SU-DHL-6 (cell line): ENCODE measurements at regions not wholly inside any gene's neighbourhood (a gene's known extent, or its start where the extent isn't known, plus 50 kb on each side); places are given as distances from the start of the nearest gene placed in this dataset.

Experiments
- H2AFZ ChIP-seq: fragments of 200-600 bp; sonication (generic); 2 replicates; pipeline ENCODE4 v1.6.1; 2014; ENCODE audit warnings: low read depth, mild to moderate bottlenecking, moderate library complexity, mixed read lengths, antibody characterized with exemption, low read length; ENCODE audit not compliant: severe bottlenecking
- H3F3A ChIP-seq: fragments of 200-600 bp; shearing (Covaris generic); 2 replicates; pipeline ENCODE4 v1.6.0; 2016; ENCODE audit warnings: antibody characterized with exemption, mild to moderate bottlenecking; ENCODE audit not compliant: insufficient read depth
- H3K27ac ChIP-seq: fragments of 200-600 bp; sonication (generic); 2 replicates; pipeline ENCODE4 v1.5.1; 2016; ENCODE audit warnings: low read depth, mild to moderate bottlenecking, low read length, moderate library complexity, mixed read lengths
- H3K27me3 ChIP-seq: fragments of 200-600 bp; sonication (generic), shearing (Covaris generic); 2 replicates; pipeline ENCODE4 v1.6.0; 2014; ENCODE audit warnings: mild to moderate bottlenecking, low read length
- H3K36me3 ChIP-seq: fragments of 200-600 bp; sonication (generic); 2 replicates; pipeline ENCODE4 v1.6.1; 2014; ENCODE audit warnings: mild to moderate bottlenecking, low read length, mixed read lengths
- H3K4me2 ChIP-seq: fragments of 300-600, 200-600 bp; shearing (Covaris generic), sonication (generic); 2 replicates; pipeline ENCODE4 v1.6.0; 2014; ENCODE audit warnings: low read length, low read depth, mild to moderate bottlenecking; ENCODE audit not compliant: poor library complexity, severe bottlenecking
- H3K4me3 ChIP-seq: fragments of 200-600 bp; sonication (generic); 2 replicates; pipeline ENCODE4 v1.5.1; 2014; ENCODE audit warnings: antibody characterized with exemption, low read length, mild to moderate bottlenecking, mixed read lengths; ENCODE audit not compliant: insufficient read depth, poor library complexity, severe bottlenecking
- H3K79me2 ChIP-seq: fragments of 200-600 bp; sonication (generic); 2 replicates; pipeline ENCODE4 v1.6.1; 2014; ENCODE audit warnings: mild to moderate bottlenecking, low read length, moderate library complexity; ENCODE audit not compliant: insufficient read depth
- H3K9ac ChIP-seq: fragments of 200-600 bp; sonication (generic); 2 replicates; pipeline ENCODE4 v1.7.0; 2014; ENCODE audit warnings: mild to moderate bottlenecking, low read length
- H3K9me2 ChIP-seq: fragments of 200-600 bp; sonication (generic); replicated peaks from 2 replicates; pipeline ENCODE4 v1.6.1; 2014; ENCODE audit warnings: low read length; ENCODE audit not compliant: insufficient read depth
- H3K9me3 ChIP-seq: fragments of 200-600 bp; sonication (generic); 2 replicates; pipeline ENCODE4 v1.6.1; 2014; ENCODE audit warnings: low read length, mixed read lengths; ENCODE audit not compliant: insufficient read depth
- H4K20me1 ChIP-seq: fragments of 200-600 bp; sonication (generic); 2 replicates; pipeline ENCODE4 v1.6.1; 2014; ENCODE audit warnings: low read depth, mild to moderate bottlenecking, antibody characterized with exemption, low read length, moderate library complexity, mixed read lengths
- EZH2phosphoT487 ChIP-seq: fragments of 200-600 bp; sonication (generic), shearing (Covaris generic); conservative IDR thresholded peaks from 2 replicates; pipeline ENCODE4 v1.6.1; 2018; ENCODE audit warnings: mild to moderate bottlenecking, antibody characterized with exemption, low read length, moderate library complexity, mixed read lengths
- TF ChIP-seq, protein P1 (sequence below): fragments of 200-600 bp; sonication (generic); IDR thresholded peaks from one replicate; pipeline ENCODE4 v1.5.1; 2017; ENCODE audit warnings: antibody characterized with exemption, mild to moderate bottlenecking, low read length, moderate library complexity; ENCODE audit not compliant: insufficient read depth, poor library complexity, severe bottlenecking

DNA sequence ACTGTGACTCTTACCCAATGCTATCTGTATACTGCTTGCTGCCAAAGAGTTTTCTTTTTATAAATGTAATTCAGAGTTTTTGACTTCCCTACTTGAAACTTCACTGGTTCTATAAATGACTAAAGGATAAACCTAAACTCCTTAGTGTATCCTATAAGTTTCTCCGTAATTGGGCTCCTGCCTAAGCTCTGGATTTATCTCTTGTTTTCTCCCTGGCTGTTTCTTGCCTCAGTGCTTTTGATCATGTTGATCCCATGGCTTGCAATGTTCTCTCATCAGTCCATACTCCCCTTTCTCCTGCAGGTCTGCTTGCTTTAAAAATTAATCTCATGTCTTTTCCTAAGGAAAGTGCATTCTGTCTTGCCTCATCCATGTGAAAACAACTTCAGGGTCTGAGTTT lies 1543.1 kb upstream of the IGFBP7 start:
- Histone ChIP-seq H2AFZ (no peak overlapping the region), H3K4me2 (no peak overlapping the region), H3F3A (no peaks in the 10 kb centered on the region), H3K36me3 (no peaks in the 10 kb centered on the region), H3K27ac (no peak overlapping the region), H3K4me3 (no peak overlapping the region), H3K27me3 (no peaks in the 10 kb centered on the region), H3K9me2 (no peaks in the 10 kb centered on the region), H4K20me1 (no peaks in the 10 kb centered on the region), H3K9me3 (no peaks in the 10 kb centered on the region), H3K9ac (no peak overlapping the region), H3K79me2 (no peaks in the 10 kb centered on the region)
- no peak for TF ChIP-seq EZH2phosphoT487
- TF ChIP-seq, protein P1, sequence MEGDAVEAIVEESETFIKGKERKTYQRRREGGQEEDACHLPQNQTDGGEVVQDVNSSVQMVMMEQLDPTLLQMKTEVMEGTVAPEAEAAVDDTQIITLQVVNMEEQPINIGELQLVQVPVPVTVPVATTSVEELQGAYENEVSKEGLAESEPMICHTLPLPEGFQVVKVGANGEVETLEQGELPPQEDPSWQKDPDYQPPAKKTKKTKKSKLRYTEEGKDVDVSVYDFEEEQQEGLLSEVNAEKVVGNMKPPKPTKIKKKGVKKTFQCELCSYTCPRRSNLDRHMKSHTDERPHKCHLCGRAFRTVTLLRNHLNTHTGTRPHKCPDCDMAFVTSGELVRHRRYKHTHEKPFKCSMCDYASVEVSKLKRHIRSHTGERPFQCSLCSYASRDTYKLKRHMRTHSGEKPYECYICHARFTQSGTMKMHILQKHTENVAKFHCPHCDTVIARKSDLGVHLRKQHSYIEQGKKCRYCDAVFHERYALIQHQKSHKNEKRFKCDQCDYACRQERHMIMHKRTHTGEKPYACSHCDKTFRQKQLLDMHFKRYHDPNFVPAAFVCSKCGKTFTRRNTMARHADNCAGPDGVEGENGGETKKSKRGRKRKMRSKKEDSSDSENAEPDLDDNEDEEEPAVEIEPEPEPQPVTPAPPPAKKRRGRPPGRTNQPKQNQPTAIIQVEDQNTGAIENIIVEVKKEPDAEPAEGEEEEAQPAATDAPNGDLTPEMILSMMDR = no peak

DNA sequence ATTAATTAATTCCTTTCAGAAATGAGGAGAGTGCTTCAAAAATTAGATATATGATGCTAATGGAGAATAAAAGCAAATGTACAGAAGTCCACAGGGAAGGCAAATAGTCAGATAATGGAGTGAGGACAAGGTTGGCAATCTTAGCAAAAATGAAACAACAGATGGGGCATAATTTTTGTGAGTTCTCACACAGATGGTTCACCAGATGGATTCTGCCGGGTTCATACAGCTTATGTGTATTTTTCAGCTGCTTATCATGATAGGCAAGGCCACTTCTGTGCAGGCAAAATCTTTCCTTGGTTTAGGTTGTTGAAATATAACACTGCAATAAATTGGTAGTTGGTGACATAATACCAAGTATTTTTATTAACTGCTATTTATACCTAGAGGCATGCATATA lies 1539.0 kb upstream of the IGFBP7 start:
- Histone ChIP-seq H3F3A (no peaks in the 10 kb centered on the region), H3K9me2 (no peaks in the 10 kb centered on the region), H3K9me3 (no peaks in the 10 kb centered on the region), H3K36me3 (no peaks in the 10 kb centered on the region), H2AFZ (no peak overlapping the region), H3K79me2 (no peaks in the 10 kb centered on the region), H4K20me1 (no peaks in the 10 kb centered on the region), H3K27ac (no peak overlapping the region), H3K9ac (no peak overlapping the region), H3K4me2 (no peak overlapping the region), H3K4me3 (no peak overlapping the region), H3K27me3 (no peaks in the 10 kb centered on the region)
- TF ChIP-seq, protein P1 = no peak
- no peak for TF ChIP-seq EZH2phosphoT487

DNA sequence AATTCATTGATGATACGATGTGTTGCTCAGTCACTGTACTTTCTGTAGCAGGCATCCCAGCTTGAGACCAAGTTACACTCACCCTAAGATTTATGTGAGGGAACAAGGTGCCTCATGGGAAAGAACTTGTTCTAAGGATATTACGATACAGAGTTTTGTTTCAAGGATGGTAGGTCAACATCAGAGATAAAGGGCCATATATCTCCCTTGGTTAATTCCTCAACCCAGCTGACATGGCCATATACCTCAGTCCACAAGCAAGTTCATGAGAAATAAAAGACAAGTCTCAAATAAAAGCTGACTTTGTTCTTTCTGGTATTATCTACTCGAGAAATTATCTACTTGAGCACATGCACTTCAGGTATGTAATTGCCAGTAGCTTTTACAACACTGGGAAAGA lies 1535.9 kb upstream of the IGFBP7 start:
- Histone ChIP-seq H3F3A (no peaks in the 10 kb centered on the region), H3K36me3 (no peaks in the 10 kb centered on the region), H4K20me1 (no peaks in the 10 kb centered on the region), H2AFZ (no peak overlapping the region), H3K79me2 (no peaks in the 10 kb centered on the region), H3K9me2 (no peaks in the 10 kb centered on the region), H3K9me3 (no peaks in the 10 kb centered on the region), H3K9ac (no peak overlapping the region), H3K27me3 (no peaks in the 10 kb centered on the region), H3K27ac (no peak overlapping the region), H3K4me3 (no peak overlapping the region), H3K4me2 (no peak overlapping the region)
- TF ChIP-seq EZH2phosphoT487 = no peak
- TF ChIP-seq, protein P1 = no peak

DNA sequence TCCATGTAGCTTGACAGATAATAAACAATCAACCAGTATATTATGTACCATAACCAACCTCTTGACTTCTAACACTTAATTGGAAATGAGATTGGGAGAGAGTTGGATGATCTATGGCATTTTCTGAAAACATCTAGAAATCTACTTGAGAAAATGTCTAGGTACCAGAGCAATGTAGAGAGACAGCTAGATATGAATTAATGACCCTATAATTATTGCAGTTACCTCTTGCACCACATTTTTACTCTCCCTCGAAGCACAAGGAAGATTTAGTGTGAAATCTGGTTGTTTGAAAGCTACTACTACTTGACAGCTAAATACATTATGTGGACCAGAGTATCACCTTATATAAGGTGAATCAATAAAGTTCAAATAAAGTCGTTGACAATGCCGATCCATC lies 1534.4 kb upstream of the IGFBP7 start:
- H2AFZ ChIP-seq = no peak overlapping the region
- H3K36me3 ChIP-seq = no peaks in the 10 kb centered on the region
- no peaks in the 10 kb centered on the region for H3F3A ChIP-seq
- TF ChIP-seq EZH2phosphoT487 = no peak
- TF ChIP-seq, protein P1 = no peak
- no peak overlapping the region for H3K9ac ChIP-seq
- no peaks in the 10 kb centered on the region for H3K79me2 ChIP-seq
- H3K9me2 ChIP-seq = no peaks in the 10 kb centered on the region
- H3K4me2 ChIP-seq = no peak overlapping the region
- no peaks in the 10 kb centered on the region for H4K20me1 ChIP-seq
- H3K27ac ChIP-seq = no peak overlapping the region
- H3K27me3 ChIP-seq = no peaks in the 10 kb centered on the region
- H3K9me3 ChIP-seq = no peaks in the 10 kb centered on the region
- no peak overlapping the region for H3K4me3 ChIP-seq
